H1 (cell line): ENCODE measurements at regions not wholly inside any gene's neighbourhood (a gene's known extent, or its start where the extent isn't known, plus 50 kb on each side); places are given as distances from the start of the nearest gene placed in this dataset.

Source experiments
- GABPA ChIP-seq: IDR thresholded peaks from 2 replicates; pipeline ENCODE4 v1.6.1; 2011; ENCODE audit warnings: mild to moderate bottlenecking, low read length, moderate library complexity, borderline replicate concordance; ENCODE audit not compliant: insufficient read depth
- HDAC2 ChIP-seq, 2 experiments: fragments of 300-600 bp in 1 of 2; sonication (generic) in 1 of 2; IDR thresholded peaks; 2 replicates each; pipeline ENCODE4 v1.6.1; 2011 to 2012; ENCODE audit warnings: low read depth in 2 of 2, low read length in 2 of 2, mild to moderate bottlenecking in 2 of 2, moderate library complexity in 2 of 2, borderline replicate concordance in 1 of 2, inconsistent platforms in 1 of 2
- TF ChIP-seq, protein P1 (sequence below): IDR thresholded peaks from 2 replicates; pipeline ENCODE4 v1.6.1; 2012; ENCODE audit warnings: inconsistent platforms

DNA sequence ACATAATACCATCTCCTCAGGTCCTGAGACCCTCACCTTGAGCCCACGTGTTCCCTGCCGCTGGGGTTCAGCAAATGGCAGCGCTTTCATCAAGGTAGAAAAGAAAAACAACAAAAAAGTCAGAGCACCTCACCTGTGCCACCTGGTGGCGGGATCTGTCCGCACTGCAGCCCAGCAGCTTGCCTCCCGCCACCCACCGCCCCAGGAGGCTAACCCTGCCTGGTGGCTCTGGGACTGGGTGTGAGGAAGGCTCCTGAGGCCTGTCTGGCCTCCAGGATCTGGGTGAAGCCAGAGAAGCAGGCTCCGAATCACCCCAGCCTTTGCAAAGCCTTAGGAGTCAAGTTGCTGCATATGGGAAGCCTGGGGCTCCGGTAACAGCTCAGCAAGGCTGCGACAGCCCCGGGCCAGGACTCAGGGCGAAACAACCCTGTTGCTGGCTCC, 270.8 kb downstream of the BMP7 start (continued):
- TF ChIP-seq HDAC2 (IDR thresholded peaks at IDR 0.05; ENCODE audit: borderline replicate concordance in 1 of 2, low read depth in 2 of 2, low read length in 2 of 2) (0 out of 4 replicates have a peak, but pooled peaks of 1 of the 2 experiments have one; percentile 30), GABPA (peak; percentile 45; the same call in 1 of the 2 replicates)
- TF ChIP-seq, protein P1, sequence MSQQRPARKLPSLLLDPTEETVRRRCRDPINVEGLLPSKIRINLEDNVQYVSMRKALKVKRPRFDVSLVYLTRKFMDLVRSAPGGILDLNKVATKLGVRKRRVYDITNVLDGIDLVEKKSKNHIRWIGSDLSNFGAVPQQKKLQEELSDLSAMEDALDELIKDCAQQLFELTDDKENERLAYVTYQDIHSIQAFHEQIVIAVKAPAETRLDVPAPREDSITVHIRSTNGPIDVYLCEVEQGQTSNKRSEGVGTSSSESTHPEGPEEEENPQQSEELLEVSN: peak; percentile 56
- TF ChIP-seq, all 59 proteins: peak for 8
